Stimulated activated CD4-positive, alpha-beta T cell treated with anti-CD3 and anti-CD28 coated beads, Interleukin-12 subunit alpha, Interleukin-12 subunit beta, amount 100 ng/mL, for 48 hours (primary cell): ENCODE measurements at regions not wholly inside any gene's neighbourhood (a gene's known extent, or its start where the extent isn't known, plus 50 kb on each side); places are given as distances from the start of the nearest gene placed in this dataset.

Source experiments
- DNase-seq, 3 donors: peaks; one replicate each; pipeline ENCODE4 v3.0.0-alpha.2; 2020; ENCODE audit warnings: low read depth in 2 of 3, low spot score in 1 of 3

GRCh38 chr13:97629601-97630272, 195.8 kb downstream of the RAP2A start:
- no peak for DNase-seq

GRCh38 chr13:97630725-97631124, 196.8 kb downstream of the RAP2A start:
- DNase-seq, result no peak

- DNase-seq, result no peak
These were observed 197.2 kb downstream of the RAP2A start for GRCh38 chr13:97631158-97631557.

- no peak for DNase-seq
These were observed 205.3 kb downstream of the RAP2A start for GRCh38 chr13:97639236-97639635.

GRCh38 chr13:97640268-97640667, 206.3 kb downstream of the RAP2A start:
- DNase-seq, result no peak

- no peak for DNase-seq
These were observed 214.4 kb downstream of the RAP2A start for GRCh38 chr13:97648171-97648880.

- no peak for DNase-seq
These were observed 214.9 kb downstream of the RAP2A start for GRCh38 chr13:97648881-97649224.

GRCh38 chr13:97653443-97654140, 219.6 kb downstream of the RAP2A start:
- DNase-seq, result no peak

- no peak for DNase-seq
These were observed 220.3 kb downstream of the RAP2A start for GRCh38 chr13:97654236-97654635.

- no peak for DNase-seq
These were observed 224.6 kb downstream of the RAP2A start for GRCh38 chr13:97658556-97658955.

- DNase-seq, result no peak
These were observed 225.6 kb downstream of the RAP2A start for GRCh38 chr13:97659602-97660001.

GRCh38 chr13:97660594-97661260, 226.8 kb downstream of the RAP2A start:
- no peak for DNase-seq

- no peak for DNase-seq
These were observed 252.6 kb downstream of the RAP2A start for GRCh38 chr13:97686594-97686993.

- no peak for DNase-seq
These were observed 258.7 kb downstream of the RAP2A start for GRCh38 chr13:97692628-97693027.

- DNase-seq, result no peak
These were observed 257.8 kb upstream of the IPO5 start for GRCh38 chr13:97695684-97696083.

GRCh38 chr13:97696921-97697320, 256.6 kb upstream of the IPO5 start:
- DNase-seq, result no peak

GRCh38 chr13:97700306-97700848, 253.1 kb upstream of the IPO5 start:
- no peak for DNase-seq

- DNase-seq, result no peak
These were observed 250.9 kb upstream of the IPO5 start for GRCh38 chr13:97702614-97703013.

GRCh38 chr13:97710797-97711196, 242.7 kb upstream of the IPO5 start:
- no peak for DNase-seq

GRCh38 chr13:97712770-97713169, 240.7 kb upstream of the IPO5 start:
- no peak for DNase-seq

- DNase-seq, result no peak
These were observed 237.7 kb upstream of the IPO5 start for GRCh38 chr13:97715763-97716162.

- no peak for DNase-seq
These were observed 236.7 kb upstream of the IPO5 start for GRCh38 chr13:97716746-97717145.
